ENCODE measurements at regions not wholly inside any gene's neighbourhood (a gene's known extent, or its start where the extent isn't known, plus 50 kb on each side); places are given as distances from the start of the nearest gene placed in this dataset.

- Mint-ChIP-seq H3K4me1 (ENCODE audit: low read depth) (no peaks in the 10 kb centered on the region), H3K4me3 (ENCODE audit: low read depth) (no peak overlapping the region), H3K27ac (no peak overlapping the region), H3K27me3 (no peaks in the 10 kb centered on the region), H3K9me3 (ENCODE audit: low read depth) (peaks cover 43% of the 10 kb centered on the region), H3K36me3 (ENCODE audit: insufficient read depth) (no peaks in the 10 kb centered on the region)
- TF ChIP-seq CTCF (IDR thresholded peaks at IDR 0.05; ENCODE audit: unreplicated experiment) = no peak
- no peak for DNase-seq (ENCODE audit: low spot score, unreplicated experiment)
These were observed 1839.2 kb downstream of the TP53TG3F start for GRCh38 chr16:35298460-35299243.

GRCh38 chr16:35302859-35303258 lies 1843.4 kb downstream of the TP53TG3F start:
- Mint-ChIP-seq H3K4me3 (ENCODE audit: low read depth) (no peak overlapping the region), H3K36me3 (ENCODE audit: insufficient read depth) (no peaks in the 10 kb centered on the region), H3K27me3 (no peaks in the 10 kb centered on the region), H3K9me3 (ENCODE audit: low read depth) (peaks cover 52% of the 10 kb centered on the region), H3K4me1 (ENCODE audit: low read depth) (no peaks in the 10 kb centered on the region), H3K27ac (no peak overlapping the region)
- DNase-seq (ENCODE audit: low spot score, unreplicated experiment) = no peak
- TF ChIP-seq CTCF (IDR thresholded peaks at IDR 0.05; ENCODE audit: unreplicated experiment) = no peak

GRCh38 chr16:35305476-35305875 lies 1846.1 kb downstream of the TP53TG3F start:
- no peak for DNase-seq (ENCODE audit: low spot score, unreplicated experiment)
- Mint-ChIP-seq H3K27me3 (no peaks in the 10 kb centered on the region), H3K4me1 (ENCODE audit: low read depth) (no peaks in the 10 kb centered on the region), H3K36me3 (ENCODE audit: insufficient read depth) (no peaks in the 10 kb centered on the region), H3K4me3 (ENCODE audit: low read depth) (no peak overlapping the region), H3K9me3 (ENCODE audit: low read depth) (peaks cover 45% of the 10 kb centered on the region), H3K27ac (no peak overlapping the region)
- no peak for TF ChIP-seq CTCF (IDR thresholded peaks at IDR 0.05; ENCODE audit: unreplicated experiment)

- no peaks in the 10 kb centered on the region for H3K36me3 Mint-ChIP-seq (ENCODE audit: insufficient read depth)
- no peak overlapping the region for H3K27ac Mint-ChIP-seq
- H3K27me3 Mint-ChIP-seq = no peaks in the 10 kb centered on the region
- peaks cover 38% of the 10 kb centered on the region for H3K9me3 Mint-ChIP-seq (ENCODE audit: low read depth)
- no peak for DNase-seq (ENCODE audit: low spot score, unreplicated experiment)
- H3K4me3 Mint-ChIP-seq (ENCODE audit: low read depth) = no peak overlapping the region
- H3K4me1 Mint-ChIP-seq (ENCODE audit: low read depth) = no peaks in the 10 kb centered on the region
- TF ChIP-seq CTCF (IDR thresholded peaks at IDR 0.05; ENCODE audit: unreplicated experiment) = no peak
These were observed 1847.5 kb downstream of the TP53TG3F start for GRCh38 chr16:35306915-35307314.

- TF ChIP-seq CTCF (IDR thresholded peaks at IDR 0.05; ENCODE audit: unreplicated experiment) = no peak
- H3K36me3 Mint-ChIP-seq (ENCODE audit: insufficient read depth) = no peaks in the 10 kb centered on the region
- no peak overlapping the region for H3K4me3 Mint-ChIP-seq (ENCODE audit: low read depth)
- H3K27me3 Mint-ChIP-seq = no peaks in the 10 kb centered on the region
- H3K4me1 Mint-ChIP-seq (ENCODE audit: low read depth) = no peaks in the 10 kb centered on the region
- no peak overlapping the region for H3K27ac Mint-ChIP-seq
- no peak for DNase-seq (ENCODE audit: low spot score, unreplicated experiment)
- peaks cover 42% of the 10 kb centered on the region for H3K9me3 Mint-ChIP-seq (ENCODE audit: low read depth)
These were observed 1849.3 kb downstream of the TP53TG3F start for GRCh38 chr16:35308674-35309073.

Data from progenitor cell of endocrine pancreas (in vitro differentiated cells).